ENCODE measurements at regions not wholly inside any gene's neighbourhood (a gene's known extent, or its start where the extent isn't known, plus 50 kb on each side); places are given as distances from the start of the nearest gene placed in this dataset.
A peak's percentile ranks its signal among the peaks of the same experiment; 100 is the strongest.
"Not testable (repeated sequence)": the region's sequence is repeated elsewhere in the genome, so short reads cannot be mapped to it uniquely, and the experiment has no call there.

DNA sequence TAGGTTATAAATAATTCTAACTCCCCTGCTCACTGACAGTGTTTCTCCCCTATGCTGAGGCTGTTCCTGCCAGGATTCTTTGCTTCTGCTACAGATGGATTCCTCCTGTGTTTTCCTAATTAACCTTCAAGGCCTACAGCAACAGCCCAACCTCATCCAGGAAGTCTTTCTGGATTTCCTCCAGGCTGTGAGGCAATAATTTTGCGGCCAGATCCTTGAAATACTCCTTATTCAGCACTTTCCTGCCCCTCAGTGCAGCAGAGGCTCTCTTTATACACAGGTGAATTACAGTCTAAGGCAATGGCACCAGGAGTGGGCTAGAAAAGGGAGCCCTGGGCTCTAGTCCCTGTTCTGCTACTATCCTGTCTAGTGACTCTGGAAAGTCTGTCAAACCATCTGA is 102.1 kb upstream of the PRSS12 start:
- H3K27me3 ChIP-seq (replicated peaks; ENCODE audit: insufficient read depth, low read length); H3K9ac ChIP-seq (ENCODE audit: low read length); H3K4me2 ChIP-seq (ENCODE audit: low read depth, low read length); H3F3A ChIP-seq (ENCODE audit: insufficient read depth, low read length); H3K4me1 ChIP-seq (ENCODE audit: low read length); H3K4me3 ChIP-seq (ENCODE audit: low read length); H3K36me3 ChIP-seq (replicated peaks; ENCODE audit: insufficient read depth, low read length); H4K20me1 ChIP-seq (ENCODE audit: insufficient read depth, low read length); DNase-seq; H3K9me3 ChIP-seq (replicated peaks; ENCODE audit: insufficient read depth, low read length); H3K79me2 ChIP-seq (ENCODE audit: low read length); H2AFZ ChIP-seq (ENCODE audit: low read length); H3K27ac ChIP-seq (ENCODE audit: low read length); H3K9me2 ChIP-seq (replicated peaks; ENCODE audit: insufficient read depth, low read length): not testable (repeated sequence)

DNA sequence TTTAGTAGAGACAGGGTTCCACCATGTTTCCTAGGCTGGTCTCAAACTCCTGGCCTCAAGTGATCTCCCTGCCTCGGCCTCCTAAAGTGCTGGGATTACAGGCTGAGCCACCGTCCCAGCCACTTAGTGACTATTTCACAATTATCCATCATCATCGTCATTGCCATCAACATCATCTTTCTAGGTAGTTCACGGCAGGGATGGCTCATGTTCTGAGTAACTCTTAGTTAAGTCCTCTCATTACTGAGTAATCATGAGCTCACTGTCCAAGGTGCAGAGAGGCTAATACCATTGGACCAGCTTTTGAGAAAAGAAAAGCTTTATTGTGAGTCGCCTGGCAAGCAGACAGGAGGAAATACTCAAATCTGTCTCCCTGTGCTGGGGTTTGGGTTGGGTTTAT is 108.6 kb upstream of the PRSS12 start:
- DNase-seq; H3K79me2 ChIP-seq (ENCODE audit: low read length); H3K36me3 ChIP-seq (replicated peaks; ENCODE audit: insufficient read depth, low read length); H3K4me1 ChIP-seq (ENCODE audit: low read length); H3K4me3 ChIP-seq (ENCODE audit: low read length); H4K20me1 ChIP-seq (ENCODE audit: insufficient read depth, low read length); H3K4me2 ChIP-seq (ENCODE audit: low read depth, low read length); H2AFZ ChIP-seq (ENCODE audit: low read length); H3K27me3 ChIP-seq (replicated peaks; ENCODE audit: insufficient read depth, low read length); H3F3A ChIP-seq (ENCODE audit: insufficient read depth, low read length); H3K9me2 ChIP-seq (replicated peaks; ENCODE audit: insufficient read depth, low read length); H3K9me3 ChIP-seq (replicated peaks; ENCODE audit: insufficient read depth, low read length); H3K27ac ChIP-seq (ENCODE audit: low read length); H3K9ac ChIP-seq (ENCODE audit: low read length): not testable (repeated sequence)

DNA sequence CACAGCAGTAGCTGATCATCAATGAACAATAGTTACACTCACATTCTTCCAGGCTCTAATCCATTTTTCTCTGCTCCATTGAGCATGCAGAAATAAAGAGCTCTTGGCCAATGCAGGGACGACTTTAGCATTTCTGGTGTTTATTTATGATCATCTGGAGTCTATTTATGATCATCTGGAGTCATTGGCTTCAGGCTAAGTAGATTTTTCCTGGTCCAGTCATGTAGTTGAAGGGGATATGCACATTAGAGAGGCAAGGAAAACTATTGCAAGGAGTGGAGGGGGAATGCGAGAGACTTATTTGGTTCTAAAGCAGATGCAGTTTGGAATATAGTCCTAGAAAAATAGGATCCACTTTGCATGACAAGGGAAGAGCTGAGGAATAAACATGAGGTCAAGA is 113.0 kb upstream of the PRSS12 start:
- not testable (repeated sequence) for H3K79me2 ChIP-seq (ENCODE audit: low read length); H3K4me1 ChIP-seq (ENCODE audit: low read length); H3K4me3 ChIP-seq (ENCODE audit: low read length); H3K4me2 ChIP-seq (ENCODE audit: low read depth, low read length); DNase-seq; H3K36me3 ChIP-seq (replicated peaks; ENCODE audit: insufficient read depth, low read length); H3K9me3 ChIP-seq (replicated peaks; ENCODE audit: insufficient read depth, low read length); H3K27me3 ChIP-seq (replicated peaks; ENCODE audit: insufficient read depth, low read length); H4K20me1 ChIP-seq (ENCODE audit: insufficient read depth, low read length); H3K9ac ChIP-seq (ENCODE audit: low read length); H3K9me2 ChIP-seq (replicated peaks; ENCODE audit: insufficient read depth, low read length); H3K27ac ChIP-seq (ENCODE audit: low read length); H2AFZ ChIP-seq (ENCODE audit: low read length); H3F3A ChIP-seq (ENCODE audit: insufficient read depth, low read length)

DNA sequence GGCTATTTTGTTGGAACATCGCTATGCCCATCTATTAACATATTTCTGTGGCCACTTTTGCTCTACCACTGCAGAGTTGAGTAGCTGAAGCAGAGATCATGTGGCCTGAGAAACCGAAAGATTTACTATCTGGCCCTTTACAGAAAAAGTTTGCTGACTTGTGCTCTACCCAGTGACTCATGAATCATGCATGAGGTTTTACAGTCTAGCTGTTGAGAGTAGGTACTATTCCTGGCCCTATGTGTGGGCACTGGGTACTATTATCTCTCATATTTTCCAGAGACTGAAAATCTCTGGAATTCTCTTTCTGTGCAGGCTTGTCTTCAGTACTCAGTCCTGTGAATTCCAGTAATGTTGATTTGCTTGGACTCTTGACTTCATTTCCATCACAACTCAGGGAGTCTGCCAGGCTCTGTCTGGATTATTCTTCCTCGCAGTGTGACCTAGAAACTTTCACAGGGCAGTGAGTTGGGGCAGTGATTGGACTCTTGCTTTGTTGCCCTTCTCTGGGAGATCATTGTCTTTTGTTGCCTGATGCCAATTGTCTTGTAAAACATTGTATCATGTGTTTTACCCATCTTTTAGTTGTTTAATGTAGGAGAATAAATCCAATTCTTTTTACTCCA is 121.3 kb upstream of the PRSS12 start:
- H3K27ac ChIP-seq (ENCODE audit: low read length); H3K4me1 ChIP-seq (ENCODE audit: low read length); H3K9ac ChIP-seq (ENCODE audit: low read length); H3K4me2 ChIP-seq (ENCODE audit: low read depth, low read length); H3F3A ChIP-seq (ENCODE audit: insufficient read depth, low read length); H3K36me3 ChIP-seq (replicated peaks; ENCODE audit: insufficient read depth, low read length); H3K9me2 ChIP-seq (replicated peaks; ENCODE audit: insufficient read depth, low read length); H3K27me3 ChIP-seq (replicated peaks; ENCODE audit: insufficient read depth, low read length); H2AFZ ChIP-seq (ENCODE audit: low read length); H4K20me1 ChIP-seq (ENCODE audit: insufficient read depth, low read length); H3K4me3 ChIP-seq (ENCODE audit: low read length); H3K9me3 ChIP-seq (replicated peaks; ENCODE audit: insufficient read depth, low read length); H3K79me2 ChIP-seq (ENCODE audit: low read length): not testable (repeated sequence)
- DNase-seq, result peak; percentile 34

DNA sequence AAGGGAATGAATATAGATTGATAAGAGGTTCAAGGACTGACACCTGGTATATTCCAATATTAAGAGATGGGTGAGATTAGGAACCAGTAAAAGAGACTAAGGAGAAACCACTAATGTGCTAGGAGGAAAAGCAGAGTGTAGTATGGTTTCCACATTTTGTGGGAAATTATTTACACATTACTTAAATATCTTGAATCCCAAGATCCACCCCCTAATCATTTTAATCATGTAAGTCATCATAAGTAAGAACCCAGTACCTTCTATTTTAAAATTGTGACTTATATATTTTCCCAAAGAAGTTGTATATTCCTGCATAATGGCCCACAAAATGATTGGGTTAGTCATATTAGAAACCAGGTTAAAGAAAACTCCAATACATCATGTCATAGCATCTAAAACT is 122.0 kb upstream of the PRSS12 start:
- H3K27ac ChIP-seq (ENCODE audit: low read length); H3K4me1 ChIP-seq (ENCODE audit: low read length); H3K79me2 ChIP-seq (ENCODE audit: low read length); H3K9ac ChIP-seq (ENCODE audit: low read length); H3K4me2 ChIP-seq (ENCODE audit: low read depth, low read length); H3K27me3 ChIP-seq (replicated peaks; ENCODE audit: insufficient read depth, low read length); H3K9me2 ChIP-seq (replicated peaks; ENCODE audit: insufficient read depth, low read length); H2AFZ ChIP-seq (ENCODE audit: low read length); H3K36me3 ChIP-seq (replicated peaks; ENCODE audit: insufficient read depth, low read length); H3K4me3 ChIP-seq (ENCODE audit: low read length); H4K20me1 ChIP-seq (ENCODE audit: insufficient read depth, low read length); H3K9me3 ChIP-seq (replicated peaks; ENCODE audit: insufficient read depth, low read length); DNase-seq; H3F3A ChIP-seq (ENCODE audit: insufficient read depth, low read length): not testable (repeated sequence)

DNA sequence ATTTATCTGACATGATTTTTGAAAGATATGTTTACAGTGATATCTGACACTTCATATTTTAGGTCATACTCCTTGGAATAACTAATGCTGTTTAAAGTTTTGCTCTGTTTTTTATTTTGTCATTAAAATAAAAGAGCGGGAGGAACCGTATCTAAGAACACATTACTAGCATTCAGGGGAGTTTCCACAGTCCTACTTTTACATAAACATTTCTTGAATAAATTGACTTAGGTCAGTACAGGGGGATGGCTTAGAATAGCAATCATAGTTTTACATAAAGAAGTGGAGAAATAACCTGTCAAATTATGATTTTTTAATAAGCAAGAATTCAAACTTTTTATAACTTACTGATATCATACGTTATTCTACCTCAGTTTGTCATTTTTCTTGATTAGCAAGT is 123.1 kb upstream of the PRSS12 start:
- H3K4me2 ChIP-seq (ENCODE audit: low read depth, low read length); H3K27ac ChIP-seq (ENCODE audit: low read length); H3K9ac ChIP-seq (ENCODE audit: low read length); H3K79me2 ChIP-seq (ENCODE audit: low read length); H3K4me1 ChIP-seq (ENCODE audit: low read length); DNase-seq; H3K27me3 ChIP-seq (replicated peaks; ENCODE audit: insufficient read depth, low read length); H3K4me3 ChIP-seq (ENCODE audit: low read length); H3K9me3 ChIP-seq (replicated peaks; ENCODE audit: insufficient read depth, low read length); H4K20me1 ChIP-seq (ENCODE audit: insufficient read depth, low read length); H3K9me2 ChIP-seq (replicated peaks; ENCODE audit: insufficient read depth, low read length); H3K36me3 ChIP-seq (replicated peaks; ENCODE audit: insufficient read depth, low read length); H2AFZ ChIP-seq (ENCODE audit: low read length); H3F3A ChIP-seq (ENCODE audit: insufficient read depth, low read length): not testable (repeated sequence)

DNA sequence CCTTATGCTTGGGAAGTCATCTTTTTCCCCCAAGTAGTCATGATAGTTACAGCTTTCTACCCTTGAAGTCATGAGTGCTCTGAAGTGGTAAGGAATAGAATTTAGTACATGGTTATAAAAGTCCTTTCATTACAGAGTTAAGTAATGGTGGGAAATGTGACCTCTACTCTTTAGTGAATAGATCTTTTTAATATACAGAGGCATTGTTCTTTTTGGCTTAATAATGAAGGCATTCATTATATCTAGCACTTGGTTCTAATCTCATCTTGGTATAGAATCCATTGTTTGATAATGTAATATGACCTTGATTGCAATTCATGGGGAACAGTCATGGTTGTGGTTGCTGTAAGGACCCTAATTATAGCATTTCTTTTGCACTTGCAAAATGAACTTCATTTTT is 125.0 kb upstream of the PRSS12 start:
- H2AFZ ChIP-seq (ENCODE audit: low read length); H3K9me2 ChIP-seq (replicated peaks; ENCODE audit: insufficient read depth, low read length); H3K9ac ChIP-seq (ENCODE audit: low read length); DNase-seq; H4K20me1 ChIP-seq (ENCODE audit: insufficient read depth, low read length); H3K4me1 ChIP-seq (ENCODE audit: low read length); H3K4me2 ChIP-seq (ENCODE audit: low read depth, low read length); H3F3A ChIP-seq (ENCODE audit: insufficient read depth, low read length); H3K27me3 ChIP-seq (replicated peaks; ENCODE audit: insufficient read depth, low read length); H3K79me2 ChIP-seq (ENCODE audit: low read length); H3K4me3 ChIP-seq (ENCODE audit: low read length); H3K27ac ChIP-seq (ENCODE audit: low read length); H3K36me3 ChIP-seq (replicated peaks; ENCODE audit: insufficient read depth, low read length); H3K9me3 ChIP-seq (replicated peaks; ENCODE audit: insufficient read depth, low read length): not testable (repeated sequence)

DNA sequence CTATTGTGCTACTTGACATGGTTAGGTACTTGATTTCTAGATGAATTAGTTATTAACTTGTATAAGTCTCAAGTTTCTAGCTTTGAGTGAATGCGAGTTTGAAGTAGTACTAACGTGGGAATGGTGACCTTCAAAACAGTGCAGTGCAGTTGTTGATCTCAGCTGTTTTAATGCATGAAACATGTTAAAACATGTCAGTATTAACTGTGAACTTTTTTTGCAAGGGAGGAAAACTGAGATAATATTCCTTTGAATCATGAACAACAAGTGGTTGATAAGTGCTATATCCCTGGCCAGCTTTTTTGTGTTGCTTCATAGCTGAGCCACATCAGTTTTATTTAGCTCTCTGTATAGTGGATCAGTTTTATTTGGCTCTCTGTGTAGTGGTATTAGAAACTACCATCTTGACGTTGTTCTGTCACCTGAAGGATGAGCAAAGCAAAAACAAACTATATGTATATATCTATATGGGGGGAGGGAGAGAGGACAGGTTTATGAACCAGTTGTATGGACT is 133.1 kb upstream of the PRSS12 start:
- H3K27ac ChIP-seq (ENCODE audit: low read length), result not testable (repeated sequence)

More for the DNA sequence above, 133.1 kb upstream of the PRSS12 start:
- H3K4me1 ChIP-seq (ENCODE audit: low read length); H3K9me2 ChIP-seq (replicated peaks; ENCODE audit: insufficient read depth, low read length); H3K27me3 ChIP-seq (replicated peaks; ENCODE audit: insufficient read depth, low read length); DNase-seq; H3K9me3 ChIP-seq (replicated peaks; ENCODE audit: insufficient read depth, low read length); H3K36me3 ChIP-seq (replicated peaks; ENCODE audit: insufficient read depth, low read length); H2AFZ ChIP-seq (ENCODE audit: low read length); H4K20me1 ChIP-seq (ENCODE audit: insufficient read depth, low read length); H3K9ac ChIP-seq (ENCODE audit: low read length); H3K4me3 ChIP-seq (ENCODE audit: low read length); H3F3A ChIP-seq (ENCODE audit: insufficient read depth, low read length); H3K4me2 ChIP-seq (ENCODE audit: low read depth, low read length); H3K79me2 ChIP-seq (ENCODE audit: low read length): not testable (repeated sequence)
